H7 (cell line): ENCODE measurements at regions not wholly inside any gene's neighbourhood (a gene's known extent, or its start where the extent isn't known, plus 50 kb on each side); places are given as distances from the start of the nearest gene placed in this dataset.

Experiments
- DNase-seq: peaks from one replicate; pipeline ENCODE4 v3.0.0; 2012
- H3K27me3 ChIP-seq: 2 replicates; pipeline ENCODE4 v1.6.0; 2011; ENCODE audit warnings: mild to moderate bottlenecking, low read length; ENCODE audit not compliant: control insufficient read depth, insufficient read depth
- H3K36me3 ChIP-seq: replicated peaks from 2 replicates; pipeline ENCODE4 v1.5.1; 2011; ENCODE audit warnings: low read length; ENCODE audit not compliant: control insufficient read depth, insufficient read depth
- H3K4me3 ChIP-seq: 2 replicates; pipeline ENCODE4 v1.5.1; 2011; ENCODE audit warnings: low read depth, mild to moderate bottlenecking, control low read depth, low read length, moderate library complexity; ENCODE audit not compliant: insufficient read depth

- DNase-seq, result no peak
- no peak overlapping the region for H3K4me3 ChIP-seq
- H3K36me3 ChIP-seq, result no peaks in the 10 kb centered on the region
- no peaks in the 10 kb centered on the region for H3K27me3 ChIP-seq
Observed at GRCh38 chr4:123250843-123251242, 145.8 kb upstream of the SPRY1 start.

GRCh38 chr4:123255971-123256370 lies 140.6 kb upstream of the SPRY1 start:
- Histone ChIP-seq H3K4me3 (no peak overlapping the region), H3K27me3 (no peaks in the 10 kb centered on the region), H3K36me3 (no peaks in the 10 kb centered on the region)
- DNase-seq, result no peak

- Histone ChIP-seq H3K4me3 (no peak overlapping the region), H3K27me3 (no peaks in the 10 kb centered on the region), H3K36me3 (no peaks in the 10 kb centered on the region)
- DNase-seq, result no peak
Observed at GRCh38 chr4:123256901-123257300, 139.7 kb upstream of the SPRY1 start.

GRCh38 chr4:123257591-123257990 lies 139.0 kb upstream of the SPRY1 start:
- Histone ChIP-seq H3K27me3 (no peaks in the 10 kb centered on the region), H3K4me3 (no peak overlapping the region), H3K36me3 (no peaks in the 10 kb centered on the region)
- no peak for DNase-seq

- no peaks in the 10 kb centered on the region for H3K27me3 ChIP-seq
- no peak for DNase-seq
- no peaks in the 10 kb centered on the region for H3K36me3 ChIP-seq
- H3K4me3 ChIP-seq, result no peak overlapping the region
Observed at GRCh38 chr4:123259676-123260646, 136.6 kb upstream of the SPRY1 start.

- Histone ChIP-seq H3K36me3 (no peaks in the 10 kb centered on the region), H3K4me3 (no peak overlapping the region), H3K27me3 (no peaks in the 10 kb centered on the region)
- no peak for DNase-seq
Observed at GRCh38 chr4:123260653-123261052, 135.9 kb upstream of the SPRY1 start.

GRCh38 chr4:123262080-123262479 lies 134.5 kb upstream of the SPRY1 start:
- Histone ChIP-seq H3K4me3 (no peak overlapping the region), H3K36me3 (no peaks in the 10 kb centered on the region), H3K27me3 (no peaks in the 10 kb centered on the region)
- DNase-seq, result no peak

- Histone ChIP-seq H3K4me3 (no peak overlapping the region), H3K36me3 (no peaks in the 10 kb centered on the region), H3K27me3 (no peaks in the 10 kb centered on the region)
- no peak for DNase-seq
Observed at GRCh38 chr4:123265443-123265842, 131.2 kb upstream of the SPRY1 start.

GRCh38 chr4:123266221-123266620 lies 130.4 kb upstream of the SPRY1 start:
- Histone ChIP-seq H3K4me3 (no peak overlapping the region), H3K27me3 (no peaks in the 10 kb centered on the region), H3K36me3 (no peaks in the 10 kb centered on the region)
- no peak for DNase-seq

- Histone ChIP-seq H3K4me3 (no peak overlapping the region), H3K27me3 (no peaks in the 10 kb centered on the region), H3K36me3 (no peaks in the 10 kb centered on the region)
- DNase-seq, result no peak
Observed at GRCh38 chr4:123278755-123279154, 117.8 kb upstream of the SPRY1 start.

GRCh38 chr4:123283371-123283895 lies 113.2 kb upstream of the SPRY1 start:
- no peaks in the 10 kb centered on the region for H3K36me3 ChIP-seq
- DNase-seq, result no peak
- H3K27me3 ChIP-seq, result no peaks in the 10 kb centered on the region
- no peak overlapping the region for H3K4me3 ChIP-seq

GRCh38 chr4:123284168-123284567 lies 112.4 kb upstream of the SPRY1 start:
- DNase-seq, result no peak
- Histone ChIP-seq H3K36me3 (no peaks in the 10 kb centered on the region), H3K4me3 (no peak overlapping the region), H3K27me3 (no peaks in the 10 kb centered on the region)

- Histone ChIP-seq H3K4me3 (no peak overlapping the region), H3K36me3 (no peaks in the 10 kb centered on the region), H3K27me3 (no peaks in the 10 kb centered on the region)
- no peak for DNase-seq
Observed at GRCh38 chr4:123286903-123287466, 109.6 kb upstream of the SPRY1 start.

- no peak overlapping the region for H3K4me3 ChIP-seq
- H3K36me3 ChIP-seq, result no peaks in the 10 kb centered on the region
- H3K27me3 ChIP-seq, result no peaks in the 10 kb centered on the region
- DNase-seq, result no peak
Observed at GRCh38 chr4:123288309-123289025, 108.1 kb upstream of the SPRY1 start.

- Histone ChIP-seq H3K36me3 (no peaks in the 10 kb centered on the region), H3K27me3 (no peaks in the 10 kb centered on the region), H3K4me3 (no peak overlapping the region)
- no peak for DNase-seq
Observed at GRCh38 chr4:123291329-123291728, 105.3 kb upstream of the SPRY1 start.
